OCI-LY1 (cell line): ENCODE measurements at regions not wholly inside any gene's neighbourhood (a gene's known extent, or its start where the extent isn't known, plus 50 kb on each side); places are given as distances from the start of the nearest gene placed in this dataset.

ENCODE experiments used
- H2AFZ ChIP-seq: fragments of 200-600 bp; sonication (generic), shearing (Covaris generic); 2 replicates; pipeline ENCODE4 v1.6.0; 2014; ENCODE audit warnings: antibody characterized with exemption, mild to moderate bottlenecking, low read length
- H3F3A ChIP-seq: fragments of 200-600 bp; sonication (generic), shearing (Covaris generic); 2 replicates; pipeline ENCODE4 v1.6.0; 2014; ENCODE audit warnings: mild to moderate bottlenecking, antibody characterized with exemption, low read length, moderate library complexity; ENCODE audit not compliant: insufficient read depth
- H3K27ac ChIP-seq: fragments of 200-600 bp; sonication (generic); 2 replicates; pipeline ENCODE4 v1.5.1; 2014; ENCODE audit warnings: low read length, mixed run types, mild to moderate bottlenecking, low read depth; ENCODE audit not compliant: poor library complexity, severe bottlenecking
- H3K27me3 ChIP-seq: fragments of 200-600 bp; sonication (generic); 2 replicates; pipeline ENCODE4 v1.6.0; 2014; ENCODE audit warnings: antibody characterized with exemption, mild to moderate bottlenecking, low read length, moderate library complexity; ENCODE audit not compliant: insufficient read depth
- H3K36me3 ChIP-seq: fragments of 200-600 bp; sonication (generic); 2 replicates; pipeline ENCODE4 v1.6.1; 2014; ENCODE audit warnings: mild to moderate bottlenecking, antibody characterized with exemption, low read length, moderate library complexity, mixed read lengths; ENCODE audit not compliant: insufficient read depth
- H3K4me1 ChIP-seq: fragments of 200-600 bp; sonication (generic); 2 replicates; pipeline ENCODE4 v1.5.1; 2014; ENCODE audit warnings: mild to moderate bottlenecking, low read length, moderate library complexity; ENCODE audit not compliant: insufficient read depth, severe bottlenecking
- H3K4me2 ChIP-seq: fragments of 200-600 bp; sonication (generic), shearing (Covaris generic); 2 replicates; pipeline ENCODE4 v1.6.1; 2014; ENCODE audit warnings: low read length
- H3K4me3 ChIP-seq: fragments of 200-600 bp; sonication (generic); 2 replicates; pipeline ENCODE4 v1.5.1; 2014; ENCODE audit warnings: low read length, low read depth, mild to moderate bottlenecking, mixed read lengths; ENCODE audit not compliant: poor library complexity, severe bottlenecking
- H3K79me2 ChIP-seq: fragments of 200-600 bp; shearing (Covaris generic); 2 replicates; pipeline ENCODE4 v1.6.1; 2016; ENCODE audit warnings: mixed run types, low read length, mixed read lengths; ENCODE audit not compliant: insufficient read depth
- H3K9ac ChIP-seq: fragments of 200-600 bp; sonication (generic), shearing (Covaris generic); 2 replicates; pipeline ENCODE4 v1.6.1; 2014; ENCODE audit warnings: mild to moderate bottlenecking, low read length, mixed read lengths
- H3K9me2 ChIP-seq: fragments of 200-600 bp; sonication (generic), shearing (Covaris generic); 2 replicates; pipeline ENCODE4 v1.6.1; 2014; ENCODE audit warnings: low read depth, mild to moderate bottlenecking, low read length, mixed read lengths
- H3K9me3 ChIP-seq: fragments of 200-600 bp; shearing (Covaris generic); 2 replicates; pipeline ENCODE4 v1.6.1; 2014; ENCODE audit warnings: low read length, mixed read lengths
- H4K20me1 ChIP-seq: fragments of 200-600 bp; sonication (generic), shearing (Covaris generic); 2 replicates; pipeline ENCODE4 v1.6.0; 2016; ENCODE audit warnings: mild to moderate bottlenecking, low read length; ENCODE audit not compliant: insufficient read depth
- EZH2 ChIP-seq: fragments of 200-600 bp; sonication (generic), shearing (Covaris generic); IDR thresholded peaks from 2 replicates; pipeline ENCODE4 v1.8.0; 2017; ENCODE audit warnings: borderline replicate concordance, mixed run types, mild to moderate bottlenecking, antibody characterized with exemption, low read length, moderate library complexity, mixed read lengths
- TF ChIP-seq, protein P1 (sequence below): fragments of 200-600 bp; sonication (generic), shearing (Covaris generic); IDR thresholded peaks from 2 replicates; pipeline ENCODE4 v1.5.1; 2017; ENCODE audit warnings: mild to moderate bottlenecking, antibody characterized with exemption, low read length, moderate library complexity, mixed read lengths

GRCh38 chr22:49521787-49522224 is 305.9 kb downstream of the BRD1 start:
- TF ChIP-seq EZH2 = no peak
- TF ChIP-seq, protein P1, sequence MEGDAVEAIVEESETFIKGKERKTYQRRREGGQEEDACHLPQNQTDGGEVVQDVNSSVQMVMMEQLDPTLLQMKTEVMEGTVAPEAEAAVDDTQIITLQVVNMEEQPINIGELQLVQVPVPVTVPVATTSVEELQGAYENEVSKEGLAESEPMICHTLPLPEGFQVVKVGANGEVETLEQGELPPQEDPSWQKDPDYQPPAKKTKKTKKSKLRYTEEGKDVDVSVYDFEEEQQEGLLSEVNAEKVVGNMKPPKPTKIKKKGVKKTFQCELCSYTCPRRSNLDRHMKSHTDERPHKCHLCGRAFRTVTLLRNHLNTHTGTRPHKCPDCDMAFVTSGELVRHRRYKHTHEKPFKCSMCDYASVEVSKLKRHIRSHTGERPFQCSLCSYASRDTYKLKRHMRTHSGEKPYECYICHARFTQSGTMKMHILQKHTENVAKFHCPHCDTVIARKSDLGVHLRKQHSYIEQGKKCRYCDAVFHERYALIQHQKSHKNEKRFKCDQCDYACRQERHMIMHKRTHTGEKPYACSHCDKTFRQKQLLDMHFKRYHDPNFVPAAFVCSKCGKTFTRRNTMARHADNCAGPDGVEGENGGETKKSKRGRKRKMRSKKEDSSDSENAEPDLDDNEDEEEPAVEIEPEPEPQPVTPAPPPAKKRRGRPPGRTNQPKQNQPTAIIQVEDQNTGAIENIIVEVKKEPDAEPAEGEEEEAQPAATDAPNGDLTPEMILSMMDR = no peak
- Histone ChIP-seq H4K20me1 (no peaks in the 10 kb centered on the region), H3K4me2 (no peak overlapping the region), H3K4me3 (no peak overlapping the region), H3K27ac (no peak overlapping the region), H3K4me1 (peaks cover 4% of the 10 kb centered on the region), H3K27me3 (no peaks in the 10 kb centered on the region), H3K79me2 (no peaks in the 10 kb centered on the region), H3K9me3 (no peaks in the 10 kb centered on the region), H3K9ac (no peak overlapping the region), H2AFZ (no peak overlapping the region), H3F3A (no peaks in the 10 kb centered on the region), H3K9me2 (no peaks in the 10 kb centered on the region), H3K36me3 (no peaks in the 10 kb centered on the region; the same call in 1 of the 2 replicates)

GRCh38 chr22:49519117-49519737 is 308.4 kb downstream of the BRD1 start:
- Histone ChIP-seq H3K9me3 (no peaks in the 10 kb centered on the region), H3K9ac (no peak overlapping the region), H3K4me2 (no peak overlapping the region), H4K20me1 (no peaks in the 10 kb centered on the region), H3K79me2 (no peaks in the 10 kb centered on the region), H3K27me3 (no peaks in the 10 kb centered on the region), H2AFZ (no peak overlapping the region), H3K36me3 (no peaks in the 10 kb centered on the region; the same call in 1 of the 2 replicates), H3K27ac (no peak overlapping the region), H3F3A (no peaks in the 10 kb centered on the region), H3K4me1 (peaks cover 12% of the 10 kb centered on the region), H3K4me3 (no peak overlapping the region), H3K9me2 (no peaks in the 10 kb centered on the region)
- TF ChIP-seq, protein P1 = no peak
- no peak for TF ChIP-seq EZH2

DNA sequence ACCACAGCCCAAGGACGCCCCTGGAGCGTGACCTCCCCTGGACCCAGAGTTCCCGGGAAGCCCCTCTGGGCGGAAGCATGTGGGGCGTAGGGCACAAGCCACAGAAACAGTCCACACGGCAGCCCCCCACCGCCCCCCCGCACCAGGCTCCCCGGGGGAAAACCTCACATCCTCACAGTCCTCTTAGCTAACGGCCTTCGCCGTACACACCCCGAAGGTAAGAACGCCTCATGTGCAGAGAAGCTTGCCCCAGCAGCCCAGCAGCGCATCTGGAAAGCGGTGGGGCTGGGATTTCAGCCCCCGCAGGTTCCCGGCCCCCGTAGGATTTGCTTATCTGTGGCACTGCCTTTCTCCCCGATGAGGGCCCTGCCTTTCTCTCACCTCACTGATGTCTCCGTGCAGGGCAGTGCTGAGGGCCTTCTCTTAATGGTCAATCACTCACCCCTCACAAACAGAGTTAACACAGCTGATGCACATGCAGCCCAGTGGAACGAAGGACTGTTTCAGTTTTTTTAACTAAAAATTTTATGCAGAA is 309.2 kb downstream of the BRD1 start:
- H3K4me2 ChIP-seq = no peak overlapping the region
- H3F3A ChIP-seq = no peaks in the 10 kb centered on the region
- H3K79me2 ChIP-seq = no peaks in the 10 kb centered on the region
- TF ChIP-seq EZH2 = no peak
- TF ChIP-seq, protein P1 = no peak
- H3K9me2 ChIP-seq = no peaks in the 10 kb centered on the region
- H3K4me1 ChIP-seq = peaks cover 14% of the 10 kb centered on the region
- H3K27ac ChIP-seq = no peak overlapping the region
- no peaks in the 10 kb centered on the region for H3K27me3 ChIP-seq
- H4K20me1 ChIP-seq = no peaks in the 10 kb centered on the region
- no peak overlapping the region for H3K4me3 ChIP-seq
- H2AFZ ChIP-seq = no peak overlapping the region
- no peaks in the 10 kb centered on the region for H3K36me3 ChIP-seq
- no peak overlapping the region for H3K9ac ChIP-seq
- no peaks in the 10 kb centered on the region for H3K9me3 ChIP-seq
